Stomach (tissue), 4 donors: ENCODE measurements at regions not wholly inside any gene's neighbourhood (a gene's known extent, or its start where the extent isn't known, plus 50 kb on each side); places are given as distances from the start of the nearest gene placed in this dataset.

Experiments used
- EP300 ChIP-seq: sonication (generic); formaldehyde crosslinking; IDR thresholded peaks from one replicate; pipeline ENCODE4 v1.6.1; 2017; ENCODE audit warnings: antibody characterized with exemption
- POLR2A ChIP-seq, 4 donors: fragments of 450-650 bp; IDR thresholded peaks; one replicate each; pipeline ENCODE4 v1.6.1; 2016; ENCODE audit warnings: antibody characterized with exemption in 4 of 4, control low read depth in 2 of 4, mild to moderate bottlenecking in 1 of 4, moderate library complexity in 1 of 4
- TF ChIP-seq, protein P1 (sequence below), 7 experiments: fragments of 450-650 bp in 4 of 7; fragments of 200-600 bp in 3 of 7; sonication (generic) in 3 of 7; IDR thresholded peaks; one replicate each; pipeline ENCODE4 v1.5.1; 2016 to 2019; ENCODE audit warnings: antibody characterized with exemption in 7 of 7, control low read depth in 2 of 7, mild to moderate bottlenecking in 1 of 7

DNA sequence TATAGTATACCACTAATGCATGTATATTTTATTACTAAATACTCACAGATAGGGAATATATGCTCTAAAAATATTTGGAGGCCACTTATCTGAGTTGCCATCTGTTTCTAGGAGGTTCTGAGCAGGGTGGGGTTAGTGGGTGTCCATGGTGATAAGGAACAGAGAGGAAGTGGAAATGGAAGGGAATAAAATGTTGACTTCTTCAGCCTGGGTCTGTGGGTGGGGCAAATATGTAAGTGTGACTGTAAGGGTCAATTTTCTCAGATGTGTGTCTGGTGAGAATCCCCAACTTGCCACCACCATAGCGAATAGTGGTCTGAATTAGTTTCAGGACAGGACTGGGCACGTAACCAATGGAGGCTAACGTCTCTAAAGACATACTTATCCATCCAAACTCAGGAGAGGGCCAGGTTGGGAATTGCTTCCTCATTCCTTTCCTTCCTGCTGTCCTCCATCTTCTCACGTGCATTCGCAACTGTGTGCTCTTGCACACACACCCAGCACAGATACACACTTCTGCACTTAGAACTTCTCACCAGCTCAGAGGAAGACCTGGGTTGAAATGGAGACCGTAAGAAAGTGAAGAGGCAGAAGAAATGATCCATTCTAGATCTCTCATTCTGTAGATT lies 54.2 kb upstream of the GZMB start:
- TF ChIP-seq, protein P1, sequence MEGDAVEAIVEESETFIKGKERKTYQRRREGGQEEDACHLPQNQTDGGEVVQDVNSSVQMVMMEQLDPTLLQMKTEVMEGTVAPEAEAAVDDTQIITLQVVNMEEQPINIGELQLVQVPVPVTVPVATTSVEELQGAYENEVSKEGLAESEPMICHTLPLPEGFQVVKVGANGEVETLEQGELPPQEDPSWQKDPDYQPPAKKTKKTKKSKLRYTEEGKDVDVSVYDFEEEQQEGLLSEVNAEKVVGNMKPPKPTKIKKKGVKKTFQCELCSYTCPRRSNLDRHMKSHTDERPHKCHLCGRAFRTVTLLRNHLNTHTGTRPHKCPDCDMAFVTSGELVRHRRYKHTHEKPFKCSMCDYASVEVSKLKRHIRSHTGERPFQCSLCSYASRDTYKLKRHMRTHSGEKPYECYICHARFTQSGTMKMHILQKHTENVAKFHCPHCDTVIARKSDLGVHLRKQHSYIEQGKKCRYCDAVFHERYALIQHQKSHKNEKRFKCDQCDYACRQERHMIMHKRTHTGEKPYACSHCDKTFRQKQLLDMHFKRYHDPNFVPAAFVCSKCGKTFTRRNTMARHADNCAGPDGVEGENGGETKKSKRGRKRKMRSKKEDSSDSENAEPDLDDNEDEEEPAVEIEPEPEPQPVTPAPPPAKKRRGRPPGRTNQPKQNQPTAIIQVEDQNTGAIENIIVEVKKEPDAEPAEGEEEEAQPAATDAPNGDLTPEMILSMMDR (IDR thresholded peaks at IDR 0.05) = no peak
- TF ChIP-seq EP300 (no peak), POLR2A (IDR thresholded peaks at IDR 0.05) (no peak)
